ENCODE measurements at regions not wholly inside any gene's neighbourhood (a gene's known extent, or its start where the extent isn't known, plus 50 kb on each side); places are given as distances from the start of the nearest gene placed in this dataset.

DNA sequence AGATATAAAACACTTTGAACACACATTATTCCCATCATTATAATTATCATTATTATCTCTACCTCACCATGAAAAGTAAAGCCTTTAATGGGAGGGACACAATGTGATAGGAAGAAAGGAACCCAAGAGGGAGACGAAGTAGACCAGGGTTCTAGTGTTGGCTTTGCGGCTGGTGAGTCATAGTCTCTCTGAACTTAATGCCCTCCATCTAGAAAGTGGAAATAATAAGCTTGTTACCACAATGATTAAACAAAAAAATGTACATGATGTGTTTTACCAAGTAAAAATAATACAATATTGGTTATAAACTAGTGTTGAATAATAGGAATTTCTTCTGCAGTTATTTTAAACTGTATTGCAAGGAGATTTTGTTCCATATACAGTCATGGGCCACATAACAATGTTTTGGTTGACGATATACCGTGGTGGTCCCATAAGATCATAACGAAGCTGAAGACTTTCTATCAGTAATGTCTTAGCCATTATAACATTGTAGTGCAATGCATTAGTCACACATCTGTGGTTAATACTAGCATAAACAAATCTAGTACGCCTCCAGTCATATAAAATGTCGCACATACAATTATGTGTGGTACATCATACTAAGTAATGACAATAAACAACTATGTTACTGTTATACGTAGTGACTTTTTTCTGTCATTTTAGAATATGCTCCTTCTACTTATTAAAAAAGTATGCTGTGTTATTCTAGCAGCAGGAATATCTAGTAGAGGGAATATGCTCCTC, 450.6 kb upstream of the SORCS1 start (continued):
- no peak for TF ChIP-seq CTBP2 (IDR thresholded peaks at IDR 0.05; ENCODE audit: borderline replicate concordance, insufficient read depth, insufficient read length, low read length)
